Body of pancreas (tissue), 4 donors: ENCODE measurements at regions not wholly inside any gene's neighbourhood (a gene's known extent, or its start where the extent isn't known, plus 50 kb on each side); places are given as distances from the start of the nearest gene placed in this dataset.

Experiments
- ATAC-seq: fragments of 150-250 bp; one replicate; pipeline ENCODE4 v1.9.1; 2016
- DNase-seq, 4 donors: peaks; one replicate each; pipeline ENCODE4 v3.0.0-alpha.2; 2019
- H3K27ac ChIP-seq, 4 donors: fragments of 200-600 bp; sonication (generic); 1 replicate in 3 of 4; 2 replicates in 1 of 4; pipeline versions ENCODE4 v1.5.1 to v1.6.1; 2016 to 2019; ENCODE audit warnings: mild to moderate bottlenecking in 1 of 4, mixed read lengths in 1 of 4, moderate library complexity in 1 of 4
- H3K27me3 ChIP-seq, 2 donors: fragments of 200-600 bp; sonication (generic); one replicate each; pipeline ENCODE4 v1.6.0; 2016; ENCODE audit warnings: mild to moderate bottlenecking in 1 of 2
- H3K36me3 ChIP-seq, 2 donors: fragments of 200-600 bp; sonication (generic); replicated peaks in 1 of 2; 2 replicates each; pipeline ENCODE4 v1.5.1; 2016; ENCODE audit warnings: low read depth in 2 of 2; ENCODE audit not compliant: insufficient read depth in 1 of 2
- H3K4me1 ChIP-seq: fragments of 200-600 bp; sonication (generic); one replicate; pipeline ENCODE4 v1.6.0; 2016
- H3K4me3 ChIP-seq, 2 donors: fragments of 200-600 bp; sonication (generic); 1 replicate in 1 of 2; 2 replicates in 1 of 2; pipeline ENCODE4 v1.5.1; 2016 to 2019
- H3K9me3 ChIP-seq, 3 donors: fragments of 200-600 bp; sonication (generic); 1 replicate in 2 of 3; 2 replicates in 1 of 3; pipeline ENCODE4 v1.5.1; 2016
- POLR2A ChIP-seq, 3 donors: fragments of 450-650 bp; IDR thresholded peaks; one replicate each; pipeline ENCODE4 v1.6.1; 2016; ENCODE audit warnings: antibody characterized with exemption in 3 of 3, mild to moderate bottlenecking in 2 of 3
- whole genome bisulfite sequencing, 2 donors: methylation state at CpG; one replicate each; pipeline ENCODE4 v1.1.5; 2017; 5-methylcytosine and 5-hydroxymethylcytosine counted together
- intact Hi-C: fragments of 100-400 bp; cut with DNase I; formaldehyde crosslinking; loops from one replicate; pipeline ENCODE4 v1.15.1; 2023
- TF ChIP-seq, protein P1 (sequence below), 7 experiments: fragments of 450-650 bp in 4 of 7; fragments of 200-600 bp in 3 of 7; sonication (generic) in 3 of 7; IDR thresholded peaks; one replicate each; pipeline ENCODE4 v1.5.1; 2016 to 2019; ENCODE audit warnings: antibody characterized with exemption in 7 of 7

GRCh38 chr13:22653866-22654265 lies 526.9 kb upstream of the SGCG start:
- 66 to 68% methylated on average over 4 of the region's 4 CpGs for WGBS, 2 donors
- TF ChIP-seq, protein P1, sequence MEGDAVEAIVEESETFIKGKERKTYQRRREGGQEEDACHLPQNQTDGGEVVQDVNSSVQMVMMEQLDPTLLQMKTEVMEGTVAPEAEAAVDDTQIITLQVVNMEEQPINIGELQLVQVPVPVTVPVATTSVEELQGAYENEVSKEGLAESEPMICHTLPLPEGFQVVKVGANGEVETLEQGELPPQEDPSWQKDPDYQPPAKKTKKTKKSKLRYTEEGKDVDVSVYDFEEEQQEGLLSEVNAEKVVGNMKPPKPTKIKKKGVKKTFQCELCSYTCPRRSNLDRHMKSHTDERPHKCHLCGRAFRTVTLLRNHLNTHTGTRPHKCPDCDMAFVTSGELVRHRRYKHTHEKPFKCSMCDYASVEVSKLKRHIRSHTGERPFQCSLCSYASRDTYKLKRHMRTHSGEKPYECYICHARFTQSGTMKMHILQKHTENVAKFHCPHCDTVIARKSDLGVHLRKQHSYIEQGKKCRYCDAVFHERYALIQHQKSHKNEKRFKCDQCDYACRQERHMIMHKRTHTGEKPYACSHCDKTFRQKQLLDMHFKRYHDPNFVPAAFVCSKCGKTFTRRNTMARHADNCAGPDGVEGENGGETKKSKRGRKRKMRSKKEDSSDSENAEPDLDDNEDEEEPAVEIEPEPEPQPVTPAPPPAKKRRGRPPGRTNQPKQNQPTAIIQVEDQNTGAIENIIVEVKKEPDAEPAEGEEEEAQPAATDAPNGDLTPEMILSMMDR (IDR thresholded peaks at IDR 0.05), result no peak
- no peak for TF ChIP-seq POLR2A (IDR thresholded peaks at IDR 0.05)
- Histone ChIP-seq H3K27me3 (no peaks in the 10 kb centered on the region), H3K4me1 (no peaks in the 10 kb centered on the region), H3K27ac (no peak overlapping the region), H3K4me3 (no peak overlapping the region), H3K36me3 (no peaks in the 10 kb centered on the region), H3K9me3 (no peaks in the 10 kb centered on the region)
- DNase-seq (no peak), ATAC-seq (no peak)
- intact Hi-C loops, result no loop called here

DNA sequence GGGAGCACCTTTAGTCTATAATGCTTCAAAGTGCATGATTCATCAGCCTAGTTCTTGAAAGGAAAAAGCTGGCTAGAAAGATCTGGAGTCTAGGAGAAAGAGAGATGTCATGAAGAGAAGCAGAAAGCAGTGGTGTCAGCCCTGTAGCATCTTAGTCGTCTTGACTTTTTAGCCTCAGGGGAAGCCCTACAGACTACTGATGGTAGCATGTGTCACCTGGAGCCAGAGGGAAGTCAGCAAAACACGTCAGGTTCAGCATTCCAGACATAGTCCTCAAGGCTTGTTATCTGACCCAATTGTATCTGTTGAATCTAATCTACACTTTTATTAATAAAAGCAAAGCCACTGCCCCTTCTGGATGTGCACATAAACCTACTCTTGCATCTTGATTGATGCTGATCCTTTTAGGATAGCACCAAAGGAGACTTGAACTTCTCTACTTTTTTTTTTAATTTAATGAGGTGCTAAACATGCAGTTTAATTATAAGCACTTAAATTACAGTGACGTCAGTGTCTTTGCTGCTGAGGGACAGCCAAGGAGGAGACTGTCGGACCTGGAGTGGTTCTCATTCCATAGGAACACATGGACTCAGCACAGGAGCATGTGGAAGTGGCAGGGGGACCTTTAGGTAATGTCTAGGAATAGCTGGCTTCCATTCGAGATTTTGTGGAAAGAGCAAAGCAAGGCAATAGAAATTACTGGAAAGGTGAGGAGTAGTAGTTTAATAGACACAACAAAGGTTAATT lies 525.5 kb upstream of the SGCG start:
- WGBS, 2 donors, result 34% methylated on average over 5 of the region's 5 CpGs
- intact Hi-C loops, result no loop called here

GRCh38 chr13:22662771-22663170 lies 518.0 kb upstream of the SGCG start:
- TF ChIP-seq POLR2A (IDR thresholded peaks at IDR 0.05), result no peak
- TF ChIP-seq, protein P1 (IDR thresholded peaks at IDR 0.05), result no peak
- Histone ChIP-seq H3K36me3 (no peaks in the 10 kb centered on the region), H3K4me1 (no peaks in the 10 kb centered on the region), H3K27ac (no peak overlapping the region), H3K4me3 (no peak overlapping the region), H3K27me3 (no peaks in the 10 kb centered on the region), H3K9me3 (no peaks in the 10 kb centered on the region)
- intact Hi-C loops, result no loop called here
- ATAC-seq (no peak), DNase-seq (no peak)
- WGBS, 2 donors, result 58 to 64% methylated on average over 4 of the region's 4 CpGs

More for the DNA sequence above, 525.5 kb upstream of the SGCG start:
- no peak for DNase-seq
- no peaks in the 10 kb centered on the region for H3K27me3 ChIP-seq
- H3K9me3 ChIP-seq, result no peaks in the 10 kb centered on the region
- no peaks in the 10 kb centered on the region for H3K36me3 ChIP-seq
- H3K4me1 ChIP-seq, result no peaks in the 10 kb centered on the region
- H3K27ac ChIP-seq, result no peak overlapping the region
- no peak for TF ChIP-seq POLR2A (IDR thresholded peaks at IDR 0.05)
- TF ChIP-seq, protein P1 (IDR thresholded peaks at IDR 0.05), result no peak
- no peak for ATAC-seq
- H3K4me3 ChIP-seq, result no peak overlapping the region

GRCh38 chr13:22665506-22665905 lies 515.3 kb upstream of the SGCG start:
- no peak for ATAC-seq
- Histone ChIP-seq H3K4me1 (no peaks in the 10 kb centered on the region), H3K27me3 (no peaks in the 10 kb centered on the region), H3K4me3 (no peak overlapping the region), H3K36me3 (no peaks in the 10 kb centered on the region), H3K9me3 (no peaks in the 10 kb centered on the region), H3K27ac (no peak overlapping the region)
- intact Hi-C loops, result no loop called here
- DNase-seq, result no peak
- 35 to 40% methylated on average over 2 of the region's 2 CpGs for WGBS, 2 donors
- TF ChIP-seq, protein P1 (IDR thresholded peaks at IDR 0.05), result no peak
- TF ChIP-seq POLR2A (IDR thresholded peaks at IDR 0.05), result no peak

DNA sequence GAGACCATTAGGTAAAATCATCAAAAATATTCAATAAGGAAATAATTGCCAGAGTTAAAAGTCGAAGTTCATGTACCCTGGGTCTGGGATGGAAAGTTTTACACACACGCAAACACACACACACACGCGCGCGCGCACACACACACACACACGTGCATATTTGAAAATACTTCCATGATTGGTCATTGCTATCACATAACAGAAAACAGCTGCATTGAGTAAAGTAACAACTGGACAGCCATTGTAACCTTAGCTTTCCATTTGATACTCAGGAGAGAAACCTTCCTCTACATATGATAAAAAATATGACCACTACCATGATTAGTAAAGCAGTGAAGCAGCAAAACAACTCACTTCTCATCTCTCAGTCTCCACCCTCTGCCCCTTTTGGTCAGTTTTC lies 490.0 kb upstream of the SGCG start:
- no peak for DNase-seq
- ATAC-seq, result no peak
- intact Hi-C loops, result no loop called here
- Histone ChIP-seq H3K27me3 (no peaks in the 10 kb centered on the region), H3K9me3 (no peaks in the 10 kb centered on the region), H3K4me1 (no peaks in the 10 kb centered on the region), H3K4me3 (no peak overlapping the region), H3K36me3 (no peaks in the 10 kb centered on the region), H3K27ac (no peak overlapping the region)
- 69 to 79% methylated on average over 8 of the region's 8 CpGs for WGBS, 2 donors
- TF ChIP-seq POLR2A (IDR thresholded peaks at IDR 0.05), result no peak
- TF ChIP-seq, protein P1 (IDR thresholded peaks at IDR 0.05), result no peak
